ENCODE measurements at regions not wholly inside any gene's neighbourhood (a gene's known extent, or its start where the extent isn't known, plus 50 kb on each side); places are given as distances from the start of the nearest gene placed in this dataset.

DNA sequence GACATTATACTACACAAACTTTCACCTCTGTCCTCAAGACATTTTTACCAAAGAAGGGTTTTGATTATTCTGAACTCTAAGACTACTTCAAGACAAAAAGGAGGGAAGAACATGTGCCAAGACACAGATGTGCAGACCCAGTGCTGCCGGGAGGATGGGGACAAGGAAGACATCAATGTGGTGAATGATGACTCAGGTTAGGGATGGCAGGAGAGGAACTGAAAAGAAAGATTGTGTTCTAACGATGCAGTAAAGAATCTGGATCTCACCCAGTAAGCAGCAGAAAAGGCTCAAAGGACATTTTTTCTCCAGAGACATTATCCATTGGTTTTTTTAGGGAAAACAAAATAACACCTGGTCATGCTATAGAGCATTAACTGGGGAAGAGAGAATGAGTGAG is 449.9 kb upstream of the NR2F2 start:
- in situ Hi-C loops (cut with HindIII; ENCODE audit: low pct_unique_long_range_greater_than_20kb, low sequenced_read_pairs), result no loop called here
- DNase-seq (ENCODE audit: low read depth), result no peak

DNA sequence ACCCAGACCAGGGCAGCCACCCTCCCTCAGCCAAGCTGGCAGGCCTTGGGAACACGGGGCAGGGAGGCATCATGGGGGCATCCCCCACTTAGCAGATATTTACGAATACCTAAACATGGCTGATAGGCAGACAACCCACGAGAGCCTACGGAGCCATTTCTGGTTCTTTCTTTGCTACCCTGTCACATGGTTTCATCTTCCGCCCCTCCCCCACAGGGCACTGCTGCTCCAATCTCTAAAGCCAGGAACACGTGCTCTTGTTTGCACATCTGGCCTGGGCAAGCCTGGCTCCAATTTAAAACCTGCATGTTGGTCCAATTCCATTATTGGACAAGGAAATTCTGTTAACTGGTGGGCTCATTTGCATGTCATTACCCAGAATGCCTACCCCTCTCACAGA is 447.4 kb upstream of the NR2F2 start:
- no peak for DNase-seq (ENCODE audit: low read depth)
- in situ Hi-C loops (cut with HindIII; ENCODE audit: low pct_unique_long_range_greater_than_20kb, low sequenced_read_pairs), result no loop called here

DNA sequence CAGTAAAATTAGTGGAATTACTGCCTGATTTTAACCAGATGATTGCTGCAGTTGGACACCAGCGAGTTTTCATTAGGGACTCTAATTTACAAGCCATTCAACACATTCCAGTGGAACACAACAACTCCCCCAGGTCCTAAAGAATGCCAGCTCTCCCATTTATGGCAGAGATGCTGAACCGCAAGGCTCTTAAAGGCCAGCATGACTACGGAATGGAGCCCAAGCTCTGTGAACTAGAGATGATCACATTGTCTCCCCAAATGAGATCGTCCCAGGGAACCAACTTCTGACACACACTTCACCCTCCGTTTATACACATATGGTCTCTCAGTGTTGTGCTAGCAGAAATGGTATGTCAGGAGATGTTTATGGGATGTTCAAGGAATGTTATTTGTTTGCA is 446.2 kb upstream of the NR2F2 start:
- in situ Hi-C loops (cut with HindIII; ENCODE audit: low pct_unique_long_range_greater_than_20kb, low sequenced_read_pairs), result no loop called here
- no peak for DNase-seq (ENCODE audit: low read depth)

DNA sequence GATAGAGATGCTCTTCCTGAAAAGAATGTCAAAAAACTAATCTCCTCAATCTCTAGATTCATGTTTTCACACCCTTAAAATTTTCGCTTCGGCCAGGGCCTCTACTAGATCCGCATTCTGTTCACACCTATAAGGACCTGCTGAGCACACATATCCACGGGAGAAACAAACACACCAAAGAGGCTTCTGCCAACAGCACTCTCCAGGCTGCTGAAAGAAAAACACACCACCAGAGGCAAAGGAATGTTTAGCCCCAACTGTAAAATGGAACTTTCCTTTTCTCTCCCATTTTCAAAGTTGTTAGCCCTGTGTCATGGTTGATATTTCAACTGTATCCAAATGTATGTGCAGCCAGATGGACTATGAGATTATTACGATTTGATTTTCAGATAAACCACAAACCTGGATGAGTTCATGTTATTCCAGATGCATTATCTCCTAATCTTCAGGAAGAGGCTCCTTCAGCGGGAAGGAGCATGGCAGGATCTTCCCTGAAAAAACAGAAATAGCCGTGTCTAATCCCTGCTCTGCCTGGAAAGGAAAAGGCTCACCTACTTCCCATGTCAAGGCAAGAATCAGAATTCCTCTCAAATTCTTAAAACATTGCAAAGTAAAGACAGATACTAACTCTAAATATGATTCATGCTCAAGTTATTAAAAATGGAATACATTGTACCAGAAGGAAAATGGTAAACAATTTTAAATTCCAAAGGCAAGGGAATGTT is 442.7 kb upstream of the NR2F2 start:
- in situ Hi-C loops (cut with HindIII; ENCODE audit: low pct_unique_long_range_greater_than_20kb, low sequenced_read_pairs), result no loop called here
- no peak for DNase-seq (ENCODE audit: low read depth)

DNA sequence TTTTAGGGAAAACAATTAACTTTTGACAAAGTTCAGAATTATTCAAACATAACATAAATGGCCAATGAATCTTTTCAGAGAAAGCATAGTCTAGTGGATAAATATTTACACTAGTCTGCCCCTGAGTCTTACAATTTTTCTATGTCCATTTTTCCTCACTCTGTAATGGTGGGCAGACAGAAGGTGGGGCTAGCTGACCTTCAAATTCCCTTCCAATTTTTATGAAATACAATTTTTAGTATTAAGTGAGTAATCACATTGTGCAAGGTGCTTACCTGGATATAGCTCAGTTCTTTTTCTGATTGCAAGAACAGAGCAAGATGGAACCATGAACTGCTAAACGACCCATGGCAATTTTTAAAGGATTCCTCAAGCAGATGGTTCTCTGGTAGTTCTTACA is 441.7 kb upstream of the NR2F2 start:
- in situ Hi-C loops (cut with HindIII; ENCODE audit: low pct_unique_long_range_greater_than_20kb, low sequenced_read_pairs), result no loop called here
- DNase-seq (ENCODE audit: low read depth), result no peak

DNA sequence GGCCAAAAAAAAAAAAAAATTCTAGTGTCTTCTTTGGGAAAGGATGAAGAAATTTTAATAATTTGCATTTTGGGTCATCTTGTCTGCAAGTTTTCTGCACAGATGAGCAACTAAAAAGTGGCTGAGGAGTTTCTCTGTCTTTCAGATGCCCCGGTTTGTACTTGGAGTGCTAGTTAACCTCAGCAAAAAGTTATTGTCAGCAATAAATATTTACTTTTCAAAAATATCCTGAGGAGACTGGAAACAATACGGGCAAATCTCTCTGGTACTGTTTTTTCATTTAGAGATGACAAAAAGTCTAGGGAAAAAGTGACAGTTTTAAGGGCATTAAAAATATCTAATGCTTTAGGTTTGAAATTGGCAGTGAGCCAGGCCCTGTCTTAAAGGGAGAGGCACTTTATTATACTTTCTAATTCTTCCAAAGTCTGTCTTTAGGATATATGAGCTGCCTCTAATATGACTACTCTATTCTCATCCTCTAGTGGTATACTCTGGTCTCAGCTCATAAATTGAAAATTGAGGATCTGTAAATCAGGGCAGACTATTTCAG is 436.0 kb upstream of the NR2F2 start:
- no peak for DNase-seq (ENCODE audit: low read depth)
- in situ Hi-C loops (cut with HindIII; ENCODE audit: low pct_unique_long_range_greater_than_20kb, low sequenced_read_pairs), result no loop called here

DNA sequence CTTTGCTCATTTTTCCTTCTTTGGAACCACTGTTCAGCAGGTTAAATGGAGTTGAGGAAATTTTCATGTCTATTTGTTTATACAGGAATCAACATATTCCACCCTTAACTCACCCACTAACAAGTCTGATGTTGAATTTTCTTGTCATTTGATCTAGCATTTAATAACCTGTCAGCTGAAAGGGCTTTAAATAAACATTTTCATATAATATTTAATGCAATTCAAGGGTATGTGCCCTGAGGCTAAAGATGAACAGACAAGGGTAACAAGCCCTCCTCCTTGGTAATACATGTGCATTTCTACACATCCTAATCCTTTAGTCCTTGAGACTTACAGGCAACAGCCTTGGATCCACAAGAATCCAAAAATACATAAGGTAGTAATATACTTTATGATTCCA is 435.0 kb upstream of the NR2F2 start:
- DNase-seq (ENCODE audit: low read depth), result no peak
- in situ Hi-C loops (cut with HindIII; ENCODE audit: low pct_unique_long_range_greater_than_20kb, low sequenced_read_pairs), result no loop called here

DNA sequence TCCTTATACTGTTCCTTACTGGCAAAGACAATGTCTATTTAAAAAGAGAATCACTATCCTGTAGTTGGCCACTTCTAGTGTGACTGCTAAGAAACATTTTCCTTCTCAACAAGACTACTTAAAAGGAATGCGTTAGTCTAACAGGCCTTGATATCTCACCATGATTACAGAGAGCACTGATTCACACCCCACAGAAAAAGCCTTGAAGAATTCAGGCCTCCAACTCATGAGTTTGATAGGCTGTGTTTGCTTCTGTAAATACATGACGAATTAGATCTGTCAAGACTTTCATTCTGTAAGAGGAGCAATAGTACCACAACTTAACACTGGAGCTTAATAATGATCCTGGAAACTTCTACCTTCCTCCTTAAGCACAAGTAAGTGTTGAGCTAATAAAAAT is 432.8 kb upstream of the NR2F2 start:
- in situ Hi-C loops (cut with HindIII; ENCODE audit: low pct_unique_long_range_greater_than_20kb, low sequenced_read_pairs), result no loop called here
- no peak for DNase-seq (ENCODE audit: low read depth)

DNA sequence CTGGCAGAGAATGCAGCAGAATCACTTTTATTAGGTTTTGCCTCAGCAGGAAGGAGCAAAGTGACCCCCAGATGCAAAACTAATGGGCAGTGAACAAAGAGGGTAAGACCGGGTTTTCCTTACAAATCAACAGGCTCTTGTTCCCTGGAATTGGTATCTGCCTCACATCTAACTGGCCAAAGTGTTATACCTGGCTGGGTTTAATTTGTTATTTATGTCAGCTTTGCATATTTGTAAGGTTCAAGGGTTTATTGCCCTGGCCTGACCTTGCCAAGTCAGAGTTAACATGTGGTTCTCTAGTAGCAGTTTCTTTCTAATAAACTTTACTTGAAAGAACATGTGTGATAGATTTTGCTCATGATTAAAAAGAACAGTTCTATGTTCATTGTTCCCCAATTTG is 431.7 kb upstream of the NR2F2 start:
- no peak for DNase-seq (ENCODE audit: low read depth)
- in situ Hi-C loops (cut with HindIII; ENCODE audit: low pct_unique_long_range_greater_than_20kb, low sequenced_read_pairs), result no loop called here

DNA sequence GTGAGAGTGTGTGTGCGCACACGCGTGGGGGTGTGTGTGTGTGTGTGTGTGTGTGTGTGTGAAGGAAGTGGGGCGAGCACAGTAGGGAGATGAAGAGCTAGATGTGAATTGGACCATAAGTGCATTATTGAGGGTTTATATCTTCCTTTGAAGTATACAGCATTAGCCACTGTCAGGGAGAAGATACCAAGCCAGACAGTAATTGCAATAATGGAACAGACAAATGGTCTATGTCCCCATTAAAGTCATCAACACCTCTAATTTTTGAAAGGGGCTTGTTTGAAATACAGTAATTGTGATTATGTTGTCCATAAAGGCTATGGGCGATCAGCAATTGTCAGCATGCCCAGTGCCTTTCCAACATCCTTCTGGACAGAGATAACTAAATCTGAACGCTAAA is 429.2 kb upstream of the NR2F2 start:
- DNase-seq (ENCODE audit: low read depth), result no peak
- in situ Hi-C loops (cut with HindIII; ENCODE audit: low pct_unique_long_range_greater_than_20kb, low sequenced_read_pairs), result no loop called here

DNA sequence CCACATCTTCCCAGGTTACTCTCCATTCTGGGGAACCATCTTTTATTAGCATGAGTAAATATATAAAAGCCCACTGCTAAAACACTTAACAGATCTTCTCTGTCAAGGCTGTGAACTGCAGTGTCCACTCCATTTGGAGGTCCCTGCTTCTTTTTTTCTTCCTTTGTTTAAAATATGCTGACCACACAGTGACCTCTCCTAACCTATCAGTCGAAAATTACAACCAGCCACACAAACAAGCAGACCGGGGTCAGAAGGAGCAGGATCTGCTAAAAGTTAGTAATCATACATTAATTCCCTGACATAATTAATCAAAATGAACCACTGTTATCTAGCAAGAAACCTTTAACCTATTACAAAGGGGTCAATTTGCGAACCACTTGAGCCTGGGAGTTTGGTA is 427.9 kb upstream of the NR2F2 start:
- no peak for DNase-seq (ENCODE audit: low read depth)
- in situ Hi-C loops (cut with HindIII; ENCODE audit: low pct_unique_long_range_greater_than_20kb, low sequenced_read_pairs), result no loop called here

DNA sequence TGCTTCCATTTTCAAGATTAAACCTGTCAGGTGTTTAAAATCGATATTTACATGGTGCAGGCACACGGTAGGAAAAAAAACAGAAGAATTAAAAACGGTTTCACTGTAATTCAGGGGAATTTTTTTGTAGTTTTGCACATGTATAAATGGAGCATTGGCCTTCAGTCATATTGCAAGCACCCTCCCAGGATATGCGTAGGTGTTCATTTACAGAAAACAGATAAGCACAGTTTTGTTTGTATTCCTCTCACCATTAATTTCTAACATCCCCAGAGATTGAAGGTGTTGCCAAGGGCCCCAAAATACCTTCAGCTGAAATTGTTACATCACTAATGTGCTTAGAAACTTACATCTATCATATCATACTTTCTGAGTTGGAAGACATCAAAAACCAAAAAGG is 427.1 kb upstream of the NR2F2 start:
- in situ Hi-C loops (cut with HindIII; ENCODE audit: low pct_unique_long_range_greater_than_20kb, low sequenced_read_pairs), result no loop called here
- DNase-seq (ENCODE audit: low read depth), result no peak

DNA sequence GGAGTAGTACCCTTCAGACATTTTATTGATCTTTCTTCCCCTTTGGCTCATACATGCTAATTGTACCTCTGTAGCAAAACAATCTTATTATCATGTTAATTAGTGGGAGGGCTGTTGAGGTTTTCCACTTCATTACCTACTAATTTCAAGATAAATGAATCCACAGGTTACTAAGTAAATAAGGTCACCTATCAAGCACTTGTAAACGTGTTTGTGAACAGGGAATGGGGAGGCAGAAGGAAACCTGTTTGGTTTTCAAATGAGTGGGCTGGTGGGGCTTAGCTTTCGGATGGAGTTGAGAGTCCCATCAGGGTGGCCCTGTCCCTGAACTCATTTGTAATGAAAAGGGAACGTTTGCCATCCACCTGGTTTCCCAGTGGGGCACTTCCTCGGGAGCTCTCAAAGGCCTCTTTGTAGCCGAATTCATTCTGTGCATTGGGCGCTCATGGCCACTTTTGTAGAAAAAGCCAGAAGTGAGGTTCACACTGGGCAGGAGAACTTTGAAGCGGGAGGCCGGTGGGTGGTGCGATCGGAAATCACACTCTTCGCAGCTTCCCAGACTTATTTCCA is 419.8 kb upstream of the NR2F2 start:
- in situ Hi-C loops (cut with HindIII; ENCODE audit: low pct_unique_long_range_greater_than_20kb, low sequenced_read_pairs), result no loop called here
- DNase-seq (ENCODE audit: low read depth), result no peak

DNA sequence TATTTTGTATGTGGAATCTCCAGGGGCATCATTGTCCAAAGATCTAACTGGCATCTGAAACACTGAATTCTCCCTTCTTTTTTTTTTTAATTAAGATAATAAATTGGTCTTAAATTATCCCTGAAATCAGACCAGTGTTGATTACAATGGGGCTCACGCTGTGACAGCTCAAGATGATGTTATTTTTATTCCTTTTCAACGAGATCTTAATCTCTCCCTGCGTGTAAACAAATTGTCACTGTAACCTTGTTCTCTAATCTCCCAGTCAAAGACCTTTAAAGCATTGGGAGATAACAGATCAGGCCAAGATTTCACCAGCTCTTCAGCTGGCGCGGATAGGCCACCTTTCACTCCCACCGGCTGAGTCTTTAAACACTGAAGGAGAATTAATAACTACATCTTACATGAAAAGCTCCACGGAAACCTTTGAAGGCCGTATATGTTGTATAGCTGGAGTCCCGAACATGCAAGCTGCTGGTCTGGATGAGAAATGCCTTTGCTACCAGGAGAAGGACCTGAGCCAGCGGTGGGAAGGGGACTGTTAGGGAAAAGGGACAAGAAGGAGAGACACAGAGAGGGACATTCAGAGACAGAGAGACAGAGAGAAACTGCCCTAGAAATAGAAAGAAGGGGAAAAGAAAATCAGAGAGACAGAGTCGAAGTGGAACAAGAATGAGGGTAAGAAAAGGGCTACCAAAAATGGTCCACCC is 418.8 kb upstream of the NR2F2 start:
- in situ Hi-C loops (cut with HindIII; ENCODE audit: low pct_unique_long_range_greater_than_20kb, low sequenced_read_pairs), result no loop called here
- DNase-seq (ENCODE audit: low read depth), result no peak

DNA sequence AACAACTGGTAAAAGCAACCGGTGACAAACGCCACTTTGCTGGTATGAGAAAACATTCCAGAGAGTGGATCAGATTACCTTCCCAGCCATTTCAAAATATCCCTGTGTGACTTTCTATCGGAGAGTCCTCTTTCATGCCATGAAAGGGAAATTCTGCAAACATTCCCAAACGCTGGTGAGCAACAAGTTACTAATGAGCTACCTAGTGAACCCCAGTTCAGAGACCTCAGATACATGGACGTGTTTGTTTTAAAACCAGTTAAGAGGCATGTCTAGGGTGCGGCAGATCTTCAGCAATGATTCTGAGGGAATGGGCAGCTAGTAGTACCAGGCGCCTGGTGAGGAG is 418.2 kb upstream of the NR2F2 start:
- in situ Hi-C loops (cut with HindIII; ENCODE audit: low pct_unique_long_range_greater_than_20kb, low sequenced_read_pairs), result no loop called here
- no peak for DNase-seq (ENCODE audit: low read depth)

DNA sequence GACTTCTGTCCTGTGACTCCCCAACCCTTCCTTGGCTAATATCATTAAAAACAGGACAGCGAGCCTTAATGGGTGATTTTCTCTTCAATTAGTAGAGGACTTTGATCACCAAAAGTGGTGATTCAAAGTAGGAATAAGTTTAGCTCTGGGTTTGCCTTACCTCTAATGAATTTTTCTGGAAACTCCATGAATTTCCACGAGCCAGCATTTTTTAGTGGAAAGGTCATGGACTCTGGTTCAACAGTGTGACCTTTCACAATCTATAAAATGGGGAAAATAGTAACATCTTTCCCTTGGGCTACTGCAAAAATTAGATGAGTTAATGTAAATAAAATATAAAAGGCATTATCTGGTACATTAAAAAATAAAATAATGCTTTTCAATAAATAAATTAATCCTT is 417.8 kb upstream of the NR2F2 start:
- DNase-seq (ENCODE audit: low read depth), result no peak
- in situ Hi-C loops (cut with HindIII; ENCODE audit: low pct_unique_long_range_greater_than_20kb, low sequenced_read_pairs), result no loop called here

DNA sequence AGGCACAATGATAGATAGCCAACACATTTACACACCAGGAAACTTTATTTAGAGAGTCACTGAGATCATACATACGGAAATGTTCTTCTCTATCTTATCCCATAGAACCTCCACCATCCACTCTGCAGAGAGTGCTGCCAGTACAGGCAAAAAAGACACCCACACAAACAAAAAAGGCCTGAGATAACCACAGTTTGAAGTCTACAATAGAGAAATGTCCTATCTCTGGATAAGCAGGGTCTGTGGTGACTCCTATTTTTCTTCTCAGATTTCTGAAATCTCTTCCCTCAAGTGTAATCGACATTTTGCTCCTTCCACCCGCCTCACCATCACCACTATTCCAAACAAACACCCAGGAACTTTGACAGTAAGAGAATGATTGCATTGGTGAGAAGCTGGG is 413.9 kb upstream of the NR2F2 start:
- no peak for DNase-seq (ENCODE audit: low read depth)
- in situ Hi-C loops (cut with HindIII; ENCODE audit: low pct_unique_long_range_greater_than_20kb, low sequenced_read_pairs), result no loop called here

DNA sequence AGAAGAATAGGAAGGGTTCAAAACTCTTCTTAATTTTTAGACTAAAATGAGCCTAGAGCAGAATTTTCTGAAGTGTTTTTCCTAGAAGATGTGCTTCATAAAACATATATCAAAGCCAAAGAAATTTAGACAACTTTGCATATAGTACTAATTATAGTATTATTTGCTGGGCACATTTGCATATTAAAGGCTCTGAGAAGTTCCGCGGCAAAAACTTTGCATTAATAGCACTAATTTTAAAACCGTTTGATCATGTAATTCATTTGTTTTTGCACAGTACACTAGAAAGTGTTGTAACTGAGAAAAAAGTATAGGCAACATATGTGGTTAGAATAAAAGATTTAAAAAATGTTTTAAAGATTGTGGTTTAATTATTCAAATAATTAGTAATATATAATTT is 412.0 kb upstream of the NR2F2 start:
- no peak for DNase-seq (ENCODE audit: low read depth)
- in situ Hi-C loops (cut with HindIII; ENCODE audit: low pct_unique_long_range_greater_than_20kb, low sequenced_read_pairs), result no loop called here

DNA sequence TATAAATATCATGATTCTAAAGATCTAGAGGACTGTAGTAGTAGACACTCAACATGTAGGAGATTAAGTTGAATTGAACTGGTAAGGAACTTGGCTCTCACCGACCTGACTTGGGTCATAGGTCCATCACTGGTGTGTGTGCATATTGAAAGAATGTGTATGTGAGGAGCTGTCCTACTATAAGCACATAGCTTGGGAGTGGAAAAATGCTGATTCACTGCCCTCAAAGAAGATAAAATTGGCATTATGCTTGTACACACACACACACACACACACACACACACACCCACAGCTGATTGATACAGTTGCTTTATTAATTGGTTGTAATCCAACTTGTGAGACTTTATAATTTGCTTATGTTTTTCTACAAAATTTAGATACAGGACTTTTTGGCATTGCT is 411.0 kb upstream of the NR2F2 start:
- in situ Hi-C loops (cut with HindIII; ENCODE audit: low pct_unique_long_range_greater_than_20kb, low sequenced_read_pairs), result no loop called here
- no peak for DNase-seq (ENCODE audit: low read depth)

DNA sequence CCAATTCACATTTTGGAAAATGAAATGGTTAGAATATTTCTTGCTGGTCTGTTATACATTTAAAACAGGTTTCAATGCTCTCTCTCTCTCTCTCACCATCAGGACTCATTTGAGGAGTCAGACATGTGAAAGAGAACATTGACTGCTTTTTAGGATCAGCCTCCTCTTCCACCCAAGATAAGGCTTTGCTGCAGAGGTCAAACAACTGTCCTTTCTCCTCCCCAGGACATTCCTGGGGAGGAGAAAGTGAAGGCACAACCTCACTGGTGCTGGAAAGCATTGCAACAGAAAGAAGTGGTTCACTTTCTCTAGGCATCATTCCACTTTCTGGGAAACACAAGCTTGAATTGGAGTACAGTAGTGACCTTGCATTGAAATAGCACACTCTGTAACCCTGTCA is 409.1 kb upstream of the NR2F2 start:
- no peak for DNase-seq (ENCODE audit: low read depth)
- in situ Hi-C loops (cut with HindIII; ENCODE audit: low pct_unique_long_range_greater_than_20kb, low sequenced_read_pairs), result no loop called here

Data from Caki2 (cell line).